Fibroblast of mammary gland (primary cell): ENCODE measurements at regions not wholly inside any gene's neighbourhood (a gene's known extent, or its start where the extent isn't known, plus 50 kb on each side); places are given as distances from the start of the nearest gene placed in this dataset.

Source experiments
- DNase-seq: peaks from one replicate; pipeline ENCODE4 v3.0.0-alpha.2; 2010; ENCODE audit warnings: low read depth
- H3K4me3 ChIP-seq: 2 replicates; pipeline ENCODE4 v1.5.1; 2011; ENCODE audit warnings: low read depth, mild to moderate bottlenecking, low read length, moderate library complexity; ENCODE audit not compliant: control insufficient read depth
- TF ChIP-seq, protein P1 (sequence below): conservative IDR thresholded peaks from 2 replicates; pipeline ENCODE4 v1.5.1; 2011; ENCODE audit warnings: low read depth, low read length, inconsistent platforms; ENCODE audit not compliant: control insufficient read depth, insufficient read depth

DNA sequence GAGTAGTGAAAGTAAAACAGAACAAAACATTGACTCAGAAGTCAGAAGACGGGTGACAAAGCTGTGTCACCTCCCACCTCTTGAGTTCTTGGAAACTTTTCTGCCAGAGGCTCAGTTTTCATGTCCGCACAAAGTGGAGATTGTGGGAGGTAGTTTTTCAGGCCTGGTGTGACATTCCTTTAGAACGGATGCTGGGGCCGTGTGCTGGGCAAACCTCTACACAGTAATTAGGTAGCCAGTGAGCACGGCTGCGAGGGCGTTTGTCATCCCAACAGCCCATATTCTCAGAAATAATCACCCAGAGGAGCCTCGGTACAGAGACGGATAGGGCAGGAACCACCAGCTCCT, 1054.4 kb downstream of the TBC1D22A start:
- H3K4me3 ChIP-seq, result no peak overlapping the region
- TF ChIP-seq, protein P1, sequence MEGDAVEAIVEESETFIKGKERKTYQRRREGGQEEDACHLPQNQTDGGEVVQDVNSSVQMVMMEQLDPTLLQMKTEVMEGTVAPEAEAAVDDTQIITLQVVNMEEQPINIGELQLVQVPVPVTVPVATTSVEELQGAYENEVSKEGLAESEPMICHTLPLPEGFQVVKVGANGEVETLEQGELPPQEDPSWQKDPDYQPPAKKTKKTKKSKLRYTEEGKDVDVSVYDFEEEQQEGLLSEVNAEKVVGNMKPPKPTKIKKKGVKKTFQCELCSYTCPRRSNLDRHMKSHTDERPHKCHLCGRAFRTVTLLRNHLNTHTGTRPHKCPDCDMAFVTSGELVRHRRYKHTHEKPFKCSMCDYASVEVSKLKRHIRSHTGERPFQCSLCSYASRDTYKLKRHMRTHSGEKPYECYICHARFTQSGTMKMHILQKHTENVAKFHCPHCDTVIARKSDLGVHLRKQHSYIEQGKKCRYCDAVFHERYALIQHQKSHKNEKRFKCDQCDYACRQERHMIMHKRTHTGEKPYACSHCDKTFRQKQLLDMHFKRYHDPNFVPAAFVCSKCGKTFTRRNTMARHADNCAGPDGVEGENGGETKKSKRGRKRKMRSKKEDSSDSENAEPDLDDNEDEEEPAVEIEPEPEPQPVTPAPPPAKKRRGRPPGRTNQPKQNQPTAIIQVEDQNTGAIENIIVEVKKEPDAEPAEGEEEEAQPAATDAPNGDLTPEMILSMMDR, result no peak
- DNase-seq, result no peak

DNA sequence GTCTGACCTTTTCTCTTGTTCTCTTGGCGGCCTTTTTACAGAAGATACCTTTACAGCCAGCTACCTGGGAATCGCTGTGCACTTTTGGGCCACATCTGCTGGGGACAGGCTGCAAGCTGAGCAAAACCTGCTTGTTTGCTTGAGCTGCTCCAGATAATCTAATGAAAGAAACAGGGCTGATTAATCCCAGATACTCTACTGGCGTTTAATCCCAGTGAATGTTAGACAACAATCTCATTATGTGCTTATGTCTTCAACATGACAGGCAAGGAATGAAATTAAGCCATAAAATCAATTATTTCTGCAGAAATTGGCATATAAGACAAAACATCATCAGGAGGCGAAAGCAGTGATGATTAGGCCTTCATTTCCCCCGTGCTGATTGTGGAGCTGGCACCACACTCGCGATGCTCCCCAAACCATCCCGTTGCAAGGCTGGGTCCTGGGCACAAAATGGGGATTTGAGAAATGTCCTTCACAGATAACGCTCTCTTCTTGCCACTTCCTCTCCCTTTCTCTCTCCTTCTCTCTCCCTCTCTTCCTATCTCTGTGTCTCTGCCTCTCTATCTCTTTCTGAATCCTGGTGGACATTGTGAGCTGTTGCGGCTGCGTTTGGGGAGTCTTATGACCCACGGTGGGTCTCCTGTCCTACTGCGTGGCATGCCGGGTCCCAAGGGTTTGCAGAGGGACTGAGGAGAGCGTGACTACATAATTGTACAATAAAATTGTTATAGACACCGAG, 1053.8 kb downstream of the TBC1D22A start:
- H3K4me3 ChIP-seq, result no peak overlapping the region
- no peak for DNase-seq
- TF ChIP-seq, protein P1, result no peak

DNA sequence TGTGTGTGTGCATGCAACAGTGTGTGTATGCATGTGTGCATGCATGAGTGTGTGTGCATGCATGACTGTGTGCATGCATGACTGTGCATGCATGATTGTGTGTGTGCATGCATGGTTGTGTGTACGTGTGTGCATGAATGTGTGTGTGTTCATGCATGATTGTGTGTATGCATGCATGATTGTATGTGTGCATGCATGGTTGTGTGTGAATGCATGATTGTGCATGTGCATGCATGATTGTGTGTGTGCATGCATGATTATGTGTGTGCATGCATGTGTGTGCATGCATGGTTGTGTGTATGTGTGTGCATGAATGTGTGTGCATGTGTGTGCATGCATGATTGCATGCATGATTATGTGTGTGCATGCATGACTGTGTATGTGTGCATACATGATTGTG, 1052.0 kb downstream of the TBC1D22A start:
- no peak overlapping the region for H3K4me3 ChIP-seq
- TF ChIP-seq, protein P1, result no peak
- DNase-seq, result no peak

DNA sequence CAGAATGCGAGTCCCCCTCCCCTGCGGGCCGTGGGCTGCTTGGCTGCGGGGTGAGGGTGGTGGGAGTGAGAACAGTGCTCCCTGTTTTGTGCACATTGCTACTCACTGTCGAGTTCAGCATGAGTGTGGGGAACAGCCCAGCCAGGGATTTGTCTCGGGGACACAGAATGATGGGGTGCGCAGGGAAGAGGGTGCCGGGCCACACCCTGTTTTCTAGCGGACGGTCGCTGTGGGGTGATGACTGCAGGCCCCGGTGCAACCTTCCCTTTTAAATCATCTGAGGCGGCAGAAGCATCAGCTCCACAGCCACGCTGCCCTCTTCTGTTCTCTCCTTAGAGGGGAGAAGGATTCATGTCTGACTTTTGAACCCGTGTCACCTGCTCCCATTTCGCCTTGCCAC, 1051.2 kb downstream of the TBC1D22A start:
- no peak for DNase-seq
- TF ChIP-seq, protein P1, result no peak

DNA sequence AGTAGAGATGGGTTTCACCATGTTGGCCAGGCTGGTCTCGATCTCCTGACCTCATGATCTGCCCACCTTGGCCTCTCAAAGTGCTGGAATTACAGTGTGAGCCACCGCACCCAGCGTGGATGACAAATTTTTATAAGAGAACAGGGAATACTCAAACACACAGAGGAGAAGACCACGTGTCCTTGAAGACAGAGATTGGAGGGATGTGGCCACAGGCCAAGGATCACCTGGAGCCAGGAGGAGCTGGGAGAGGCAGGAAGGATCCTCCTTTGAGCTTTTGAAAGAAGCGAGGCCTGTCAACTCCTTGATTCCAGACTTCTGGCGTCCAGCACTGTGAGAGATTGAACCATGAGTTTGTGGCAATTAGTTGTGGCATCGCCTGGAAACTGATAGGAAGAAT, 1049.5 kb downstream of the TBC1D22A start:
- DNase-seq, result no peak
- no peak overlapping the region for H3K4me3 ChIP-seq
- TF ChIP-seq, protein P1, result no peak

More for the DNA sequence above, 1051.2 kb downstream of the TBC1D22A start:
- H3K4me3 ChIP-seq, result no peak overlapping the region

DNA sequence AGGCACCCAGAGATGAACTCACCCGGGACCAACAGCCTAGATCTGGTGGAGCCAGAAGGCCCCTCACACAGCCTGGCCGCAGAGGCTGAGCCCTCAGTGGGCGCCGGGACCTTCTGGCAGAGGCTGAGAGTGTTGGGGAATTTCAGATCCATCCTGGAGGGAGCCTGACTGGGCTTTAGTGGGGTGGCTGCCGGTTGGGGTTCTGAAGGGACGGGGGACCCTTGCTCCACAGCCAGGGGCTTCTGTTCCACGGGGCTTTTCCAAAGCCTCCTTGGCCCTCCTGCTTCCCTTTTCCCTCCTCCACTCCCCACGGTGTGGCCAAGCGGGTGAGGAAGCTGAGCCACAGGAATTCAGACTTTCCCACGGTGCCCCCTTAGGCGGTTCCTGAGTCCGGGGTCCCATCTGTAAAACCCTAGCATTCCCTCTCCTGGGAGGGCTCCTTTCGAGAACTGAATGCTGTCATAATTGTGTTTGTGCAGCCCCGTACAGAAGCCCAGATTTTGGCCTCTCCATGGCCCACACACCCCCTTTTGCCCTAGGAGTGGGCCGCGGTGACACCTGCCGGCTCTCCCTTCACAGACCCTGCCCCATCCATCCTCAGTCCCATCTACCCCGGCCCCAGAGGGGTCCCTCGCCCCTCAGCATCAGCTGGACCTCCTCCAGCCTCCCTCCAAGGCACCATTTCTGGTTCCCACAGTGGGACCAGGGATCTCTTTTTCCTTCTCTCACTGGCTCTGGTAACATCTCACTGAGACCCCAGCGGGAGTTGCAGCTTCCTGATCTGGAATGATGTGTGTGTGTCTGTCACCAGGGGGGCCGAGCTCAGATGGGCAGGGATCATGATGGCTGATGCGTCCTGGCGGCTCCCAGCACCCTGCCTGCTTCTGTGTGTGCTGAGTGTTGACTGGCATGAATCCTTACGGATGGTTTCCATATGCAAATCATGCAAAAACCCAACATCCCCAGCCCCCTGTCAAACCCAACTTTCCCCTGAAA, 1048.4 kb downstream of the TBC1D22A start:
- TF ChIP-seq, protein P1, result no peak
- DNase-seq, result no peak
- H3K4me3 ChIP-seq, result no peak overlapping the region
